Suprapubic skin (tissue), 4 donors: ENCODE measurements at regions not wholly inside any gene's neighbourhood (a gene's known extent, or its start where the extent isn't known, plus 50 kb on each side); places are given as distances from the start of the nearest gene placed in this dataset.

ENCODE experiments used
- DNase-seq, 2 donors: peaks; one replicate each; pipeline ENCODE4 v3.0.0-alpha.2; 2019; ENCODE audit warnings: low spot score in 2 of 2
- H3K27ac ChIP-seq: fragments of 200-600 bp; sonication (generic); one replicate; pipeline ENCODE4 v1.5.1; 2019
- H3K27me3 ChIP-seq: fragments of 200-600 bp; sonication (generic); one replicate; pipeline ENCODE4 v1.5.1; 2019
- H3K36me3 ChIP-seq: fragments of 200-600 bp; sonication (generic); one replicate; pipeline ENCODE4 v1.5.1; 2019
- H3K4me1 ChIP-seq: fragments of 200-600 bp; sonication (generic); one replicate; pipeline ENCODE4 v1.5.1; 2019
- H3K4me3 ChIP-seq: fragments of 200-600 bp; sonication (generic); one replicate; pipeline ENCODE4 v1.5.1; 2019; ENCODE audit warnings: mild to moderate bottlenecking
- H3K9me3 ChIP-seq: fragments of 200-600 bp; sonication (generic); one replicate; pipeline ENCODE4 v1.5.1; 2019
- EP300 ChIP-seq: sonication (generic); formaldehyde crosslinking; IDR thresholded peaks from one replicate; pipeline ENCODE4 v1.6.1; 2017; ENCODE audit warnings: antibody characterized with exemption
- POLR2A ChIP-seq, 2 donors: fragments of 450-650 bp; IDR thresholded peaks; one replicate each; pipeline ENCODE4 v1.6.1; 2017; ENCODE audit warnings: antibody characterized with exemption in 2 of 2, mild to moderate bottlenecking in 2 of 2, moderate library complexity in 2 of 2
- POLR2AphosphoS5 ChIP-seq, 3 donors: sonication (generic); formaldehyde crosslinking; IDR thresholded peaks; one replicate each; pipeline ENCODE4 v1.6.1; 2017; ENCODE audit warnings: antibody characterized with exemption in 3 of 3
- WGBS: methylation state at CpG from one replicate; pipeline ENCODE4 v1.1.5; 2018; 5-methylcytosine and 5-hydroxymethylcytosine counted together
- TF ChIP-seq, protein P1 (sequence below), 2 donors: fragments of 200-600 bp in 1 of 2; fragments of 450-650 bp in 1 of 2; sonication (generic) in 1 of 2; IDR thresholded peaks; one replicate each; pipeline ENCODE4 v1.5.1; 2016 to 2019; ENCODE audit warnings: antibody characterized with exemption in 2 of 2, mild to moderate bottlenecking in 1 of 2, moderate library complexity in 1 of 2

- H3K27me3 ChIP-seq = no peaks in the 10 kb centered on the region
- no peak for TF ChIP-seq POLR2AphosphoS5 (IDR thresholded peaks at IDR 0.05)
- TF ChIP-seq, protein P1, sequence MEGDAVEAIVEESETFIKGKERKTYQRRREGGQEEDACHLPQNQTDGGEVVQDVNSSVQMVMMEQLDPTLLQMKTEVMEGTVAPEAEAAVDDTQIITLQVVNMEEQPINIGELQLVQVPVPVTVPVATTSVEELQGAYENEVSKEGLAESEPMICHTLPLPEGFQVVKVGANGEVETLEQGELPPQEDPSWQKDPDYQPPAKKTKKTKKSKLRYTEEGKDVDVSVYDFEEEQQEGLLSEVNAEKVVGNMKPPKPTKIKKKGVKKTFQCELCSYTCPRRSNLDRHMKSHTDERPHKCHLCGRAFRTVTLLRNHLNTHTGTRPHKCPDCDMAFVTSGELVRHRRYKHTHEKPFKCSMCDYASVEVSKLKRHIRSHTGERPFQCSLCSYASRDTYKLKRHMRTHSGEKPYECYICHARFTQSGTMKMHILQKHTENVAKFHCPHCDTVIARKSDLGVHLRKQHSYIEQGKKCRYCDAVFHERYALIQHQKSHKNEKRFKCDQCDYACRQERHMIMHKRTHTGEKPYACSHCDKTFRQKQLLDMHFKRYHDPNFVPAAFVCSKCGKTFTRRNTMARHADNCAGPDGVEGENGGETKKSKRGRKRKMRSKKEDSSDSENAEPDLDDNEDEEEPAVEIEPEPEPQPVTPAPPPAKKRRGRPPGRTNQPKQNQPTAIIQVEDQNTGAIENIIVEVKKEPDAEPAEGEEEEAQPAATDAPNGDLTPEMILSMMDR (IDR thresholded peaks at IDR 0.05) = no peak
- no peak for TF ChIP-seq POLR2A (IDR thresholded peaks at IDR 0.05)
- no peak for TF ChIP-seq EP300
- no peaks in the 10 kb centered on the region for H3K4me1 ChIP-seq
- no peaks in the 10 kb centered on the region for H3K36me3 ChIP-seq
- no peaks in the 10 kb centered on the region for H3K9me3 ChIP-seq
- no peak for DNase-seq
- H3K27ac ChIP-seq = no peak overlapping the region
- 55% methylated on average over 5 of the region's 5 CpGs for WGBS
- H3K4me3 ChIP-seq = no peak overlapping the region
These were observed 80.8 kb upstream of the RPS6KA3 start for GRCh38 chrX:20347481-20347880.

DNA sequence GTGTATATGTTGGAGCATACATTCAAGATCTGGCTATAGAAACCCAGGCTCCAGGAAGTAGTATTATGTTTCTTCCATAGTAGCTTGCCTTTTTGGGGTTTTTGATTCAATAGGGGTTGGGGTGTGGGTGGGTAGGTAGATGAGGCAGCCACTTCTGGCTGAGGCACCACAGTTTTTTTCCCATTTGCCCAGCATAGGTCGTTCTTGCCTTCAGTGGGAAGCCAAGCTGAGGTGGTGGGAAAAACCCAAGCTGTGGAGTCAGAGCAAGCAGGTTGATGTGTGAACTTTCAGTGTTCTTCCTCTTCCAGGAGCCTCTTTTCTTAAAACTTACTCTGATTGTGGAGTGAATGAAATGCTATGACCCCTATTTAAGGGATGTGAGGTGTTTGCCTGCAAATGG, 67.0 kb upstream of the RPS6KA3 start:
- 18% methylated on average over 1 of the region's 1 CpG for WGBS
- H3K4me3 ChIP-seq = no peak overlapping the region
- H3K36me3 ChIP-seq = no peaks in the 10 kb centered on the region
- no peak for DNase-seq
- no peaks in the 10 kb centered on the region for H3K9me3 ChIP-seq
- no peaks in the 10 kb centered on the region for H3K4me1 ChIP-seq
- TF ChIP-seq, protein P1 (IDR thresholded peaks at IDR 0.05) = no peak
- TF ChIP-seq POLR2A (IDR thresholded peaks at IDR 0.05) (no peak), POLR2AphosphoS5 (IDR thresholded peaks at IDR 0.05) (no peak), EP300 (no peak)
- H3K27ac ChIP-seq = no peak overlapping the region
- H3K27me3 ChIP-seq = no peaks in the 10 kb centered on the region

DNA sequence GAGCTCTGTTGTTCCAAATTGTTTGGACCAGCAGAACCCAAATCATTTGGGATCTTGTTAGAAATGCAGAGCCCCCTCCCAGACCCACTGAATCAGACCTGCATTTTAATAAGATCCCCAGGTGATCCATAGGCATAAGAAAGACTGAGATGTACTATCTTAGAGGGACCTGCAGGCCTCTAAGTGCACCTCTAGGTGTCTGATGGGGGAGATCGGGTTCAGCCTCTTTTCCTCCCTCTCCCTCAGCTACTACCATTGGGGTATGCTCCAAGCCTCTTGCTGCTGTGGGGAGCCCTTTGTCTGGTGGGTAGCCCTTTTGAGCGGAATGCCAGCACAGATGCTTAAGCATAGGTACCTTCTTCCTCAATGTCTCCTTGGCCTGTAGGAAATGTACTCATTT, 63.8 kb upstream of the RPS6KA3 start:
- Histone ChIP-seq H3K27me3 (no peaks in the 10 kb centered on the region), H3K4me1 (no peaks in the 10 kb centered on the region), H3K27ac (no peak overlapping the region), H3K9me3 (no peaks in the 10 kb centered on the region), H3K4me3 (no peak overlapping the region), H3K36me3 (no peaks in the 10 kb centered on the region)
- 67% methylated on average over 2 of the region's 2 CpGs for WGBS
- no peak for DNase-seq
- TF ChIP-seq POLR2AphosphoS5 (IDR thresholded peaks at IDR 0.05) = no peak
- no peak for TF ChIP-seq POLR2A (IDR thresholded peaks at IDR 0.05)
- TF ChIP-seq, protein P1 (IDR thresholded peaks at IDR 0.05) = no peak
- no peak for TF ChIP-seq EP300

- no peaks in the 10 kb centered on the region for H3K9me3 ChIP-seq
- no peak overlapping the region for H3K4me3 ChIP-seq
- no peak for TF ChIP-seq POLR2A (IDR thresholded peaks at IDR 0.05)
- no peak for TF ChIP-seq POLR2AphosphoS5 (IDR thresholded peaks at IDR 0.05)
- TF ChIP-seq EP300 = no peak
- TF ChIP-seq, protein P1 (IDR thresholded peaks at IDR 0.05) = no peak
- no peak for DNase-seq
- no peaks in the 10 kb centered on the region for H3K27me3 ChIP-seq
- H3K27ac ChIP-seq = no peak overlapping the region
- WGBS = 67% methylated on average over 3 of the region's 3 CpGs
- no peaks in the 10 kb centered on the region for H3K4me1 ChIP-seq
- no peaks in the 10 kb centered on the region for H3K36me3 ChIP-seq
These were observed 62.7 kb upstream of the RPS6KA3 start for GRCh38 chrX:20329435-20329834.

- no peak for TF ChIP-seq EP300
- no peak for TF ChIP-seq POLR2A (IDR thresholded peaks at IDR 0.05)
- TF ChIP-seq, protein P1 (IDR thresholded peaks at IDR 0.05) = no peak
- no peak for TF ChIP-seq POLR2AphosphoS5 (IDR thresholded peaks at IDR 0.05)
- H3K9me3 ChIP-seq = no peaks in the 10 kb centered on the region
- H3K27ac ChIP-seq = no peak overlapping the region
- no peak for DNase-seq
- H3K4me1 ChIP-seq = no peaks in the 10 kb centered on the region
- no peaks in the 10 kb centered on the region for H3K27me3 ChIP-seq
- no peak overlapping the region for H3K4me3 ChIP-seq
- no peaks in the 10 kb centered on the region for H3K36me3 ChIP-seq
- WGBS = 80% methylated on average over 6 of the region's 6 CpGs
These were observed 59.2 kb upstream of the RPS6KA3 start for GRCh38 chrX:20325786-20326388.
